Stimulated activated CD8-positive, alpha-beta memory T cell treated with anti-CD3 and anti-CD28 coated beads, Interleukin-12 subunit alpha, Interleukin-12 subunit beta, amount 100 ng/mL, for 24 hours (primary cell): ENCODE measurements at regions not wholly inside any gene's neighbourhood (a gene's known extent, or its start where the extent isn't known, plus 50 kb on each side); places are given as distances from the start of the nearest gene placed in this dataset.

ENCODE experiments used
- DNase-seq: peaks from one replicate; pipeline ENCODE4 v3.0.0-alpha.2; 2020; ENCODE audit errors: extremely low read depth

DNA sequence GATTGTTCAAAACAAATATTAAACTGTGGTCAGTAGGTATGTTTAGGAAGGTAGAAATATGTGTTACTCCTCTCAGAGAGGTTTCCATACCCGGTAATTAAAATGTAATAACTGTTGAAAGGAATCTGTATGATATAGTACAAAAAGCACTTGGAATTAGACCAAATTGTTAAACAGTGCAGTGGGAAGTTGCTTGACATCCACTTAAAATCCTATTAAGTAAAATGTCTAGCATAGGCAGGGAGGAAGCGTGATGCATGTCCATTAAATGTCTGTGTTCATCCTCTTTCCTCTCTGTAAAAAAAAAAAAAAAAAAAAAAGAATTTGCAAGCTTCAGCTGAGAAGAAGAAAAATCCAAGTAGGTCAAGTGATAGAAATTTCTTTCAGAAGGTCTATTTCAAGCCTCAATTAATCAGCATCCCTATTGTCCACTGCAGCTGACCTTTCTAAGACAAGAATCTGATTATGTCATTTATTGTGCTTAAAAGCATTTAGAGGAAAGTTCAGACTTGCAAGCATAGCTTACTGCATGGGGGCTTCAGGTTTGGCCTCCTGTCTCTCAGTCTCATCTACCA lies 265.6 kb upstream of the RGS6 start:
- DNase-seq: no peak

- no peak for DNase-seq
These were observed 263.9 kb upstream of the RGS6 start for GRCh38 chr14:71668186-71668912.

DNA sequence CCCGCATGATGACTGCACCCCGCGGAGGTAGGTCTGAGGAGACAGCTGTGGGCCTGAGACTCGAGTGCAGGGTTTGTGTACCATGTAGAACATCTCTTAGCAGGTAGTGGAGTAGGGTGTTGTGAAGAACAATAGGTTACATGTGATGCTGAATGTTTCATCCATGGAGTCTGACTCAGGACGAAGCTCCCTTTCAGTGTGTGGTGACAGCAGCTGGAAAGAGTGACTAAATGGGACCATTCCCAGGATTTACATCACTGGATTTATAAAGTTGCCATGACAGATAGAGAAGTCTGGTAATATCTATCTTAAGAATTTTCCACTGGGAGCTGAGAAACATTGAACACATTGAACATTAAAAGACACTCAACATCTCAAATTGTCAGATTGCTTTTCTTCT lies 259.6 kb upstream of the RGS6 start:
- DNase-seq: no peak

DNA sequence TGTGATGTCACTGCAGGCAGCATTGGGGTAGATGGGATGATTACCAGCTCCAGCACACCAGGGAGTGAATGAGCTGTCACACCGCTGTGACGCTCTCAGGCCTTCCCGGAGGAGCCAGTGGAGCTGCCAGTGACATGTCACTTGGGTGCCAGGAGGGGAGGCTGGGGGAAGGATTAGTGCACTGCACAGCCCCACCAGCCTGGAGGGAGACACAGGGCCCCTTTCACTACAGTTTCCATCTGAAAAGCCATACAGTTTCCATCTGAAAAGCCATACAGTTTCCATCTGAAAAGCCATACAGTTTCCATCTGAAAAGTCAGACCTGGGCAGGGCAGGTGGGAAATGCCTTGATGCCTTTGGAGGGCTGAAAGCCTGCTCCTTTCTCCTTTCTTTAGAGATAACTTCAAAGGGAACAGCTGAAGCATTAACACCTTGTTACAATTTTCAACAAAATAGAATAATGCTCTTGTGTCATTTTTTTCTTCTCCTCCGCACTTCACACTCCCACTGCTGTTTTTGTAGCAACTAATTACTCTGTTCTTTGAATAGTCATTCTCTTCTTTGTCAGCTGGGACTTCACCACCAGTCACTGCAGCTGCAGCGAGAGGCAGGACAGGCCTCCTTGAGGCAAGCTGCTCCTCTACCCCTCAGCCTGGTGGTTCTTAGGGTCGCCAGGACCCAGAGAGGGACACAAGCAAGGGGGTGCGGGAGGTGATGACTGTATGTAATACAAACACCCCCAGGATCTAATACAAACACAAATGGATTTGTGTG lies 256.9 kb upstream of the RGS6 start:
- DNase-seq: no peak

- DNase-seq: no peak
These were observed 256.3 kb upstream of the RGS6 start for GRCh38 chr14:71675900-71676287.

DNA sequence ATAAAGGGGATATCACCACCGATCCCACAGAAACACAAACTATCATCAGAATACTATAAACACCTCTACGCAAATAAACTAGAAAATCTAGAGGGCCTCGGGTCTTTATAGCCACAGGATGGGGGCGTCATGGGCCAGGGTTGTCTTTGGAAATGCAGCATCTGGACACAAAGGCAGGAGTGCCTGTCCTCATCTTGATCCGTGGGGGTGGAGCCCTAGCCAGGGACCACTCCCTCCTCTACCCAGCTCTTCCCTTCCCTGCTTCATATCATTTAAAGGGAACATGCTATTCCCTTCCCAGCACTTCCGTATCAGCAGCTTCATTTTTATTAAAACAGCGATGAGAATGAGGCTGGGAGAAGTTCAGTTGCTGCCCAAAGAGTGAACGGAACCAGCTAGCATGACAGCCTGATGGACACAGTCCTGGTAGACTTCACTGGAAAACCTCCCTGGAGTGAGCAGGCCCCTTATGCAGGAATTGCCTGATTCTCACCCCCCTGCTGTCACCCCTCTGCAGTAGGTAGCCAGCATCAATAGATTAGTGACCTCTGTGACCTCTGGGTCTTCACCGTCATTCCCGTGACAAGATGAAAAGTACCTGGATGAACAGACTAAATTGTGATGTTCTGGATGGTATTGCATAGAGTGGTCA lies 251.4 kb upstream of the RGS6 start:
- DNase-seq: no peak

- no peak for DNase-seq
These were observed 249.9 kb upstream of the RGS6 start for GRCh38 chr14:71682337-71682736.

DNA sequence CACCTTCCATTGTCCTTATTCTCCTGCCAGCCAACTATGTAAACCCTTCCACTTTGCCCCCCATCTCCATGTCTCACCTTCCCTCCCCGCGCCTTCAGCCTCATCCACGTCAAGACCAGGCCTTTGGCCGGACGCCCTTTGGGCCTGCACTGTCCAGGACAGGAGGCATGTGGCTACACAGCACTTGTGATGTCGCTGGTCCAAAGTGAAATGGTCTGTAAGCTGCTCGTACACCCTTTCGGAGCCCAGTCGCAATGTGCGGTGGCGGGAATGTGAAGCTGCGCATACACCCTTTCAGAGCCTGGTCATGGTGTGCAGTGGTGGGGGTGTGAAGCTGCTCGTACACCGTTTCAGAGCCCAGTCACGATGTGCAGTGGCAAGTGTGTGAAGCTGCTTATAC lies 247.9 kb upstream of the RGS6 start:
- no peak for DNase-seq

DNA sequence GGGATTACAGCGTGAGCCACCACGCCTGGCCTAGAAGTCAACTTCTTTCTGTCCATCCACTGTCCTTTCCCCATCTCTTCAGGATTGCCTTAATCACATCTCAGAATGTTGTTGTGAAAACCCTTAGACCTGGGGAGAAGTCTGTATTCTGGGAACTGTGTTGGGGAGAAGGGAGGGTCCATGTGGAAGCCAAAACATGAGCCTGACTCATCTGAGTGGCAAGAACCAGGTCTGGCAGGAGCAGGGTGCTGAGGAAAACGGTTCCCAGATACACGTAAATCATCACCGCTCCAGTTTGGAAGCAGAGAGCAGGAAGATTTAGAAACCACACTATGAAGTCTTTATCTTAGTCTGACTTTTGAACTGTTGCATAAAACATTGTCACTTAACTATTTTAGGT lies 245.6 kb upstream of the RGS6 start:
- no peak for DNase-seq

DNA sequence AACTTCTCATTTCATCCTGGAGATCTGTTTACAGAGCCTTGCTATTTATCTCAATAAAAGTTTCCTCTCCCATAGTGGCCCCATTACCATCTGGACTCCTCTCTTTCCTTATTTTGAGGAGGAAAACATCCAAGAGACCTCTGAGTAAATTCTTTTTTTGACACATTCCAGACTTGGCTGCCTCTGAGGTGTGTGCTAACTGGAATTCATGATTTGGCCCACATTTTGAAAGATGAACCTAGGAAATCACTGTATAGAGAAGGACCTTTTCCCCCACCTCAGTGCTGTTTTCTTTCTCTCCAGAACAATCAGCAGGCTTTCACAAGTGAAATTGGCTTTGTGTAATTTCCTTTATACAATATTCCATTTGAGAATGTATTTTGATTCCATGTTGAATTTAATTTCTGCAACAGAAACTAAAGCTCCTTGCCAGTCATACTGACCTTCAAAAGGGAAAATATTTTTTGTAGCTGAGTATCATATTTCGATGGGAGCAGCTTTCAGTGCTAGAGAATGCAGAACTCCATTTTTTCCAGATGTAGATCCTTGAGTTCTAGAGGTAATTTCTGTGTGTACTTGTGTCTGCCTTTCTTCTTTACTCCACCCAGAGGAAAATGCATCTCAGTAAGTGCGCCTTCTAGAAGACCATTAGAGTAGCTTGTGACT lies 244.9 kb upstream of the RGS6 start:
- no peak for DNase-seq

- DNase-seq: no peak
These were observed 243.7 kb upstream of the RGS6 start for GRCh38 chr14:71688576-71688975.

GRCh38 chr14:71690478-71690877 lies 241.8 kb upstream of the RGS6 start:
- no peak for DNase-seq

GRCh38 chr14:71692496-71692895 lies 239.7 kb upstream of the RGS6 start:
- DNase-seq: no peak

GRCh38 chr14:71693381-71693780 lies 238.8 kb upstream of the RGS6 start:
- no peak for DNase-seq

GRCh38 chr14:71694591-71695530 lies 237.4 kb upstream of the RGS6 start:
- no peak for DNase-seq

DNA sequence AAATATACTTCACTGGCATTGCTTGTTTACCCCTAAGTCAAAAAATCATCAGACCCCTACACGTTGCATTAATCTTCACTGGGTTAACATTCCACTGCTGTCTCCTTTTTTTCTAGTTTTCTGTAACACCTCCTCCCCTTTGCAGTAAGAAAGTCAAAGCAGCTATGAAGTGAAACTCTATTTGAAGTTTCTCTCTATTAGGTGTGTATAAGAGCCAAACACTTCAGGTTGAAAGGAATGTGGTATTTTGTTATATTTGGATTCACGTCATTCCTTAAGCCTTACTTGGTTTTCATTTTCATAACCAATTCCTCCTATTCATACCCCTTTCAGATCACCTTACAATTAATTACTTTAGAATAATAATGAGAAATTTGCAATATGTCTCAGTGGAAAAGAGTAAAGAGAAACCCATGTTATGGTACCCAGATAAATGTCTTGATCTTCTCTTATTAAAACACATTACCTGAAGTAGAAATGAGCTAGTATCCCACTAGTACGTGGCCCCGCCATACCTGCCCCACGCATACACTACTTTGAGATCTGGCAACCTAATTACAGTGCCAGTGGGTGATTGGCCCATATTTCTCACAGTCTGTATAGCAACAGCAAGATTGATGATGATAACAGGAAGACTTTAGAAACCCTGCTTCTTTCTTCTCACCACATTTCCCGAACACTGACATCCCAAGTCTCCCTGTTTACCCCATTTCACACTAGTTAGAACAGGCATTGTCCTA lies 236.4 kb upstream of the RGS6 start:
- DNase-seq: no peak

DNA sequence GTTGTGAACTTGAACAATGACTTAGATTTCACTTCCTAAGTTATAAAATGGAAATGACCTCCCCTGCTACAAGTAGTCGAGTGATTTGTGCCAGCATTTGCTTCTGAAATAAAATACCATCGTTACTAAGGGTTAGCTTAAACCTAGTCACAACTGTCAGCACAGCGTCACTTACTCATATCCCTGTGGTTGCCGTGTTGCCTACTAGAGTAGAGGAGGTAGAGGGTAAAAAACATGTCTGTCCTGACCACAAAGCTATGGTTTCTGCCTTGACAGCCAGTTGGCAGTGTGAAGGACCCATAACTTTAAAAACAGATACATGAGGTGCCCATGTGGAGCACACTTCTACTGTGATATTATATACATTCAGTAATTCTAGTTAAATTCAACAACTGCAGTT lies 234.2 kb upstream of the RGS6 start:
- DNase-seq: no peak

- DNase-seq: no peak
These were observed 233.6 kb upstream of the RGS6 start for GRCh38 chr14:71698673-71699072.

GRCh38 chr14:71701990-71702389 lies 230.2 kb upstream of the RGS6 start:
- no peak for DNase-seq

DNA sequence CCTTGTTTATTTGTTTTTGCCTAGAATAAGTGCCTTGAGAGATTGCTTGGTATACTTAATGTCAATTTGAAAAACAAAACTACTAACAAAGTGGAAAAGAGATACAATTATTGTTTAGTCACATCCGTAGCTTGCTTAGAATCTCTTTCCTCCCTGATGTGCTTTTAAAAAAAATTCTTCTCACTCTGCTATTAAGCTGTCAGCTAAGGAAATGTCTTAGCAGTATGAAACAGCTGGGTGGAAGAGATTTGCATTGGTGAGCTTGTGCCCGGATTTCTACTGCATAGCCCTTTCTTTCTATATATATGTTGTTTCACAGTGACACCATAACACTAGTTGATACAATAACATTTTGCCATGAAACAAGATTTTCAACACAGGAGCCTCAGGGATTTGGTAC lies 229.4 kb upstream of the RGS6 start:
- DNase-seq: no peak
